ENCODE measurements at regions not wholly inside any gene's neighbourhood (a gene's known extent, or its start where the extent isn't known, plus 50 kb on each side); places are given as distances from the start of the nearest gene placed in this dataset.

- TF ChIP-seq CTCF (IDR thresholded peaks at IDR 0.05; ENCODE audit: low read depth, low read length) (no peak), POLR2A (IDR thresholded peaks at IDR 0.05; ENCODE audit: extremely low read depth, insufficient read length) (no peak)
Measured at GRCh38 chr14:98912655-98913054, 359.3 kb downstream of the BCL11B start.

All from NB4 (cell line).